Suprapubic skin (tissue), 4 donors: ENCODE measurements at regions not wholly inside any gene's neighbourhood (a gene's known extent, or its start where the extent isn't known, plus 50 kb on each side); places are given as distances from the start of the nearest gene placed in this dataset.

Experiments used
- DNase-seq, 2 donors: peaks; one replicate each; pipeline ENCODE4 v3.0.0-alpha.2; 2019; ENCODE audit warnings: low spot score in 2 of 2
- H3K27ac ChIP-seq: fragments of 200-600 bp; sonication (generic); one replicate; pipeline ENCODE4 v1.5.1; 2019
- H3K27me3 ChIP-seq: fragments of 200-600 bp; sonication (generic); one replicate; pipeline ENCODE4 v1.5.1; 2019
- H3K36me3 ChIP-seq: fragments of 200-600 bp; sonication (generic); one replicate; pipeline ENCODE4 v1.5.1; 2019
- H3K4me1 ChIP-seq: fragments of 200-600 bp; sonication (generic); one replicate; pipeline ENCODE4 v1.5.1; 2019
- H3K4me3 ChIP-seq: fragments of 200-600 bp; sonication (generic); one replicate; pipeline ENCODE4 v1.5.1; 2019; ENCODE audit warnings: mild to moderate bottlenecking
- H3K9me3 ChIP-seq: fragments of 200-600 bp; sonication (generic); one replicate; pipeline ENCODE4 v1.5.1; 2019
- CTCF ChIP-seq, 2 donors: fragments of 200-600 bp in 1 of 2; fragments of 450-650 bp in 1 of 2; sonication (generic) in 1 of 2; IDR thresholded peaks; one replicate each; pipeline ENCODE4 v1.5.1; 2016 to 2019; ENCODE audit warnings: antibody characterized with exemption in 2 of 2, mild to moderate bottlenecking in 1 of 2, moderate library complexity in 1 of 2
- EP300 ChIP-seq: sonication (generic); formaldehyde crosslinking; IDR thresholded peaks from one replicate; pipeline ENCODE4 v1.6.1; 2017; ENCODE audit warnings: antibody characterized with exemption
- POLR2A ChIP-seq, 2 donors: fragments of 450-650 bp; IDR thresholded peaks; one replicate each; pipeline ENCODE4 v1.6.1; 2017; ENCODE audit warnings: antibody characterized with exemption in 2 of 2, mild to moderate bottlenecking in 2 of 2, moderate library complexity in 2 of 2
- POLR2AphosphoS5 ChIP-seq, 3 donors: sonication (generic); formaldehyde crosslinking; IDR thresholded peaks; one replicate each; pipeline ENCODE4 v1.6.1; 2017; ENCODE audit warnings: antibody characterized with exemption in 3 of 3
- WGBS: methylation state at CpG from one replicate; pipeline ENCODE4 v1.1.5; 2018; 5-methylcytosine and 5-hydroxymethylcytosine counted together

GRCh38 chr12:17507336-17507735 is 582.7 kb downstream of the RERGL start:
- no peak for TF ChIP-seq EP300
- TF ChIP-seq POLR2AphosphoS5 (IDR thresholded peaks at IDR 0.05) = no peak
- TF ChIP-seq CTCF (IDR thresholded peaks at IDR 0.05) = no peak
- no peak for TF ChIP-seq POLR2A (IDR thresholded peaks at IDR 0.05)
- Histone ChIP-seq H3K4me1 (no peaks in the 10 kb centered on the region), H3K9me3 (no peaks in the 10 kb centered on the region), H3K27ac (no peak overlapping the region), H3K27me3 (no peaks in the 10 kb centered on the region), H3K4me3 (no peak overlapping the region), H3K36me3 (no peaks in the 10 kb centered on the region)
- 68% methylated on average over 5 of the region's 5 CpGs for WGBS
- no peak for DNase-seq

GRCh38 chr12:17503742-17504141 is 586.3 kb downstream of the RERGL start:
- Histone ChIP-seq H3K27me3 (no peaks in the 10 kb centered on the region), H3K27ac (no peak overlapping the region), H3K4me1 (no peaks in the 10 kb centered on the region), H3K4me3 (no peak overlapping the region), H3K36me3 (no peaks in the 10 kb centered on the region), H3K9me3 (no peaks in the 10 kb centered on the region)
- TF ChIP-seq EP300 = no peak
- no peak for TF ChIP-seq CTCF (IDR thresholded peaks at IDR 0.05)
- no peak for TF ChIP-seq POLR2A (IDR thresholded peaks at IDR 0.05)
- no peak for TF ChIP-seq POLR2AphosphoS5 (IDR thresholded peaks at IDR 0.05)
- no peak for DNase-seq
- 86% methylated on average over 1 of the region's 1 CpG for WGBS

GRCh38 chr12:17489452-17489851 is 600.5 kb downstream of the RERGL start:
- Histone ChIP-seq H3K9me3 (no peaks in the 10 kb centered on the region), H3K36me3 (no peaks in the 10 kb centered on the region), H3K4me3 (no peak overlapping the region), H3K27ac (no peak overlapping the region), H3K27me3 (no peaks in the 10 kb centered on the region), H3K4me1 (no peaks in the 10 kb centered on the region)
- WGBS = 68% methylated on average over 4 of the region's 4 CpGs
- TF ChIP-seq EP300 = no peak
- no peak for TF ChIP-seq CTCF (IDR thresholded peaks at IDR 0.05)
- TF ChIP-seq POLR2AphosphoS5 (IDR thresholded peaks at IDR 0.05) = no peak
- TF ChIP-seq POLR2A (IDR thresholded peaks at IDR 0.05) = no peak
- no peak for DNase-seq

- TF ChIP-seq POLR2AphosphoS5 (IDR thresholded peaks at IDR 0.05) (no peak), CTCF (IDR thresholded peaks at IDR 0.05) (no peak), EP300 (no peak), POLR2A (IDR thresholded peaks at IDR 0.05) (no peak)
- no peak for DNase-seq
- WGBS = 87% methylated on average over 6 of the region's 8 CpGs
Measured at GRCh38 chr12:17478908-17479673, 610.9 kb downstream of the RERGL start.

GRCh38 chr12:17470460-17470859 is 619.5 kb downstream of the RERGL start:
- TF ChIP-seq POLR2A (IDR thresholded peaks at IDR 0.05) = no peak
- no peak for TF ChIP-seq EP300
- no peak for TF ChIP-seq POLR2AphosphoS5 (IDR thresholded peaks at IDR 0.05)

More at GRCh38 chr12:17478908-17479673, 610.9 kb downstream of the RERGL start:
- Histone ChIP-seq H3K9me3 (peaks cover 7% of the 10 kb centered on the region), H3K36me3 (no peaks in the 10 kb centered on the region), H3K27me3 (no peaks in the 10 kb centered on the region), H3K4me1 (no peaks in the 10 kb centered on the region), H3K4me3 (no peak overlapping the region), H3K27ac (no peak overlapping the region)

More at GRCh38 chr12:17470460-17470859, 619.5 kb downstream of the RERGL start:
- no peak overlapping the region for H3K4me3 ChIP-seq
- 90% methylated on average over 12 of the region's 12 CpGs for WGBS
- no peaks in the 10 kb centered on the region for H3K36me3 ChIP-seq
- H3K9me3 ChIP-seq = no peaks in the 10 kb centered on the region
- H3K27me3 ChIP-seq = no peaks in the 10 kb centered on the region
- no peak for DNase-seq
- no peaks in the 10 kb centered on the region for H3K4me1 ChIP-seq
- no peak overlapping the region for H3K27ac ChIP-seq
